Stimulated activated effector memory CD8-positive, alpha-beta T cell treated with anti-CD3 and anti-CD28 coated beads, Interleukin-12 subunit alpha, Interleukin-12 subunit beta, amount 100 ng/mL, for 72 hours (primary cell): ENCODE measurements at regions not wholly inside any gene's neighbourhood (a gene's known extent, or its start where the extent isn't known, plus 50 kb on each side); places are given as distances from the start of the nearest gene placed in this dataset.
"Not testable (repeated sequence)": the region's sequence is repeated elsewhere in the genome, so short reads cannot be mapped to it uniquely, and the experiment has no call there.

ENCODE experiments used
- ATAC-seq: fragments of 150-1000 bp; cut with Tn5 transposase; 2 replicates; pipeline ENCODE4 v1.10.0; 2021
- DNase-seq, 2 donors: peaks; one replicate each; pipeline ENCODE4 v3.0.0; 2021 to 2022; ENCODE audit warnings: low spot score in 2 of 2
- H3K27ac Mint-ChIP-seq: one replicate; pipeline ENCODE4 v1.8.0; 2022; ENCODE audit warnings: mild to moderate bottlenecking, mixed read lengths
- H3K36me3 Mint-ChIP-seq: one replicate; pipeline ENCODE4 v1.8.0; 2022; ENCODE audit warnings: mild to moderate bottlenecking, mixed read lengths
- H3K4me1 Mint-ChIP-seq: one replicate; pipeline ENCODE4 v1.8.0; 2022; ENCODE audit warnings: mixed read lengths
- H3K4me3 Mint-ChIP-seq: one replicate; pipeline ENCODE4 v1.8.0; 2022; ENCODE audit warnings: mild to moderate bottlenecking, mixed read lengths
- H3K9me3 Mint-ChIP-seq: one replicate; pipeline ENCODE4 v1.8.0; 2022; ENCODE audit warnings: mixed read lengths

GRCh38 chr14:83042858-83043257 lies 1509.2 kb upstream of the SEL1L start:
- H3K4me3 Mint-ChIP-seq, result no peak overlapping the region
- no peaks in the 10 kb centered on the region for H3K36me3 Mint-ChIP-seq

GRCh38 chr14:83044001-83044400 lies 1510.3 kb upstream of the SEL1L start:
- ATAC-seq, result no peak
- no peak overlapping the region for H3K4me3 Mint-ChIP-seq
- no peaks in the 10 kb centered on the region for H3K4me1 Mint-ChIP-seq
- no peak for DNase-seq
- H3K9me3 Mint-ChIP-seq, result peaks cover 24% of the 10 kb centered on the region
- H3K27ac Mint-ChIP-seq, result no peak overlapping the region
- H3K36me3 Mint-ChIP-seq, result no peaks in the 10 kb centered on the region

More at GRCh38 chr14:83042858-83043257, 1509.2 kb upstream of the SEL1L start:
- H3K9me3 Mint-ChIP-seq, result peaks cover 26% of the 10 kb centered on the region
- ATAC-seq, result no peak
- DNase-seq, result no peak
- no peak overlapping the region for H3K27ac Mint-ChIP-seq
- no peaks in the 10 kb centered on the region for H3K4me1 Mint-ChIP-seq

DNA sequence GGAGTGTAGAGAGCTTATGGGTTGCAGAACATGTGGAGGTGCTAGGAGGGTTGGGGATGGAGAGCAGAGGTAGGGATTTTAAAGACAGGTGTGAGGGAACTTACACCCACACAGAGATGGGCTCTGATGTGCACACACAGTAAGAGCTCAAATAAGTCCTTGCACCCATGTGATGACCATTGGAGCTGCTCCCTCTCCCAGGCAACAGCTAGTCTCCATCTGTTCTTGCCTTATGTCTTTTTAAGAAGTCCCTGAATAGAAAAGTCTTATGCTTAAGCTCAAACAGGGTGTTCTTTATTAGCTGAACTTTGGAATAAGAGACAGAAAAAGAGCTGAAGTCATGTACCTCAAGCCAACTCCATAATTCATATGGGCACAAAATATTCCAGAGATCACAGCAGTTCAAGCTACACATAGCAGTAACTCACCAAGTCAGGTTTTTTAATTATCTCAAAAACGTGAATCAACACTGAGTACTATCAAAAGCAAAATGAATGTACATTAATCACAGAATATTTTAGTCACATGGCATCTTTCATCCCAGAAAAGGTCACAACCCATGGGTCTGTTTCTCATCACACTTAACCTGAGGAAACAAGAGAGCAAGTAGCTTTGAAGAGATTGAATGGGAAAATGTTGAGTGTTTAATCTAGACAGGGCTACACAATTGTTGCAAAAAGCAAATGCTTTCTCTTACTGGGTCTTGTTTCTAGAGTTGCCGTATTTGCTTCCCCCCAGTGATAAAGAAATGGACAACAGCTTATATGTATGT lies 1513.6 kb upstream of the SEL1L start:
- DNase-seq, result no peak
- peaks cover 22% of the 10 kb centered on the region for H3K9me3 Mint-ChIP-seq
- no peak for ATAC-seq
- H3K4me1 Mint-ChIP-seq, result no peaks in the 10 kb centered on the region
- no peaks in the 10 kb centered on the region for H3K36me3 Mint-ChIP-seq
- no peak overlapping the region for H3K4me3 Mint-ChIP-seq
- no peak overlapping the region for H3K27ac Mint-ChIP-seq

- ATAC-seq (no peak), DNase-seq (no peak)
- H3K36me3 Mint-ChIP-seq, result no peaks in the 10 kb centered on the region
- no peaks in the 10 kb centered on the region for H3K4me1 Mint-ChIP-seq
- H3K27ac Mint-ChIP-seq, result no peak overlapping the region
- peaks cover 13% of the 10 kb centered on the region for H3K9me3 Mint-ChIP-seq
- no peak overlapping the region for H3K4me3 Mint-ChIP-seq
Measured at GRCh38 chr14:83053022-83053710, 1519.5 kb upstream of the SEL1L start.

GRCh38 chr14:83058068-83058467 lies 1524.4 kb upstream of the SEL1L start:
- H3K36me3 Mint-ChIP-seq, result no peaks in the 10 kb centered on the region
- peaks cover 14% of the 10 kb centered on the region for H3K9me3 Mint-ChIP-seq
- H3K4me3 Mint-ChIP-seq, result no peak overlapping the region
- no peaks in the 10 kb centered on the region for H3K4me1 Mint-ChIP-seq
- H3K27ac Mint-ChIP-seq, result no peak overlapping the region
- ATAC-seq, result no peak
- DNase-seq, result no peak

- no peaks in the 10 kb centered on the region for H3K4me1 Mint-ChIP-seq
- no peak overlapping the region for H3K4me3 Mint-ChIP-seq
- no peaks in the 10 kb centered on the region for H3K36me3 Mint-ChIP-seq
- no peak for DNase-seq
- peaks cover 10% of the 10 kb centered on the region for H3K9me3 Mint-ChIP-seq
- H3K27ac Mint-ChIP-seq, result no peak overlapping the region
- no peak for ATAC-seq
Measured at GRCh38 chr14:83071888-83072501, 1538.3 kb upstream of the SEL1L start.

DNA sequence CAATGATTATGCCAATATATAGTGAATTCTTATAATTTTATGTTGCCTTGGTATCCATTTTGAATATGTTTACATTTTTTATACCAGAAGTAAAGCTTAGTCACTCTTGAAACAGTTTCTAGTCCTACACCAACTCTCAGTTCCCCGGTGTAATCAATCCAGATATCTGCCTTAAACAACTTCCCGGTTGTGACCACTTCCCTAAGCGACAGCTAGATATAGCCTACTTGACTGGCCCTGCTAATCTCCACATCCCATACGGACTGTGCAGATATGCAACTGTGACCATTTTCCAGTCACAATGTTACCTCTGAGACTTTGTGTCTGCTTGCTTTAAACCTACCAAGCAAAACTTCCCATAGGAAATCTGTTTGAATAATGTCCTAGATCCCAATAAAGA lies 1551.5 kb upstream of the SEL1L start:
- ATAC-seq, result no peak
- Mint-ChIP-seq H3K4me3 (no peak overlapping the region), H3K4me1 (no peaks in the 10 kb centered on the region), H3K36me3 (no peaks in the 10 kb centered on the region), H3K9me3 (peaks cover 11% of the 10 kb centered on the region), H3K27ac (no peak overlapping the region)
- DNase-seq, result no peak

DNA sequence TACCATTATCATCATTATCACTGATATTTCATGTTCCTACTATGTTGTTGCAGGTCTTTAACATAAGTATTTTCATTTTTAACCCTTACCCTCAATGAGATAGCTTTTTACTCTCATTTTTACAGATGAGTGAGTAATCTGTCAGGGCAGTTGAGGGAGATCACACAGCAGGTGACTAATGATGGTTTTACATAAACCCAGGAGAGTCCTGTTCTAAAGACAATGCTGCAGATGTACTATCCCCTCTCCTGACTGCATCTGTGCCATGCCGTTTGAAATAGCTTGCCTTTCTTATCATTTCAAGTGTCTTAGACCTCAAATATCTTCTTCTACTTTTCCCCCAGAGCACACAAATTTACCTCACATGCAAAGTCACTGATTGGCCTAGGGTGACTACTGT lies 1552.1 kb upstream of the SEL1L start:
- no peak overlapping the region for H3K4me3 Mint-ChIP-seq
- no peak for ATAC-seq

DNA sequence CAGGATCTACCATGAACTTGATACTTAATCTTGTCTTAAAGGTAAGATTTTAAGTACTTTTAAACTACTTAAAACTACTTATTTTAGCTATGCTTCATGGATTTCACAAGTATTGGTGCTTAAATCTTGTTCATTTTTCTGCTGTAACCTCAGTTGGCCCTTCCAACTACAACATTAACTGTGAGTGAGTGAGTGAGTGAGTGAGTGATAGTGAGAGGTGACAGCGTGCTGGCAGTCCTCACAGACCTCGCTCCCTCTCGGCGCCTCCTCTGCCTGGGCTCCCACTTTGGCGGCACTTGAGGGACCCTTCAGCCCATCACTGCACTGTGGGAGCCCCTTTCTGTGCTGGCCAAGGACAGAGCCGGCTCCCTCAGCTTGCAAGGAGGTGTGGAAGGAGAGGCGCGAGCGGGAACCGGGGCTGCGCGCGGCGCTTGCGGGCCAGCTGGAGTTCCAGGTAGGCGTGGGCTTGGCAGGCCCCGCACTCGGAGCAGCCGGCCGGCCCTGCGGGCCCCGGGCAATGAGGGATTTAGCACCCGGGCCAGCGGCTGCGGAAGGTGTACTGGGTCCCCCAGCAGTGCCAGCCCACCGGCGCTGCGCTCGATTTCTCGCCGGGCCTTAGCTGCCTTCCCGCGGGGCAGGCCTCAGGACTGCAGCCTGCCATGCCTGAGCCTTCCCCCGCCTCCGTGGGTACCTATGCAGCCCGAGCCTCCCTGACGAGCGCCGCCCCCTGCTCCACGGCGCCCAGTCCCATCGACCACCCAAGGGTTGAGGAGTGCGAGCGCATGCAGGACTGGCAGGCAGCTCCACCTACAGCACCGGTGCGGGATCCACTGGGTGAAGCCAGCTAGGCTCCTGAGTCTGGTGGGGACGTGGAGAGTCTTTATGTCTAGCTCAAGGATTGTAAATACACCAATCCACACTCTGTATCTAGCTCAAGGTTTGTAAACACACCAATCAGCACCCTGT lies 1558.6 kb upstream of the SEL1L start:
- not testable (repeated sequence) for ATAC-seq, H3K4me3 Mint-ChIP-seq, H3K9me3 Mint-ChIP-seq, H3K4me1 Mint-ChIP-seq, H3K36me3 Mint-ChIP-seq, H3K27ac Mint-ChIP-seq, DNase-seq

More for the DNA sequence above, 1552.1 kb upstream of the SEL1L start:
- H3K36me3 Mint-ChIP-seq, result no peaks in the 10 kb centered on the region
- H3K27ac Mint-ChIP-seq, result no peak overlapping the region
- peaks cover 11% of the 10 kb centered on the region for H3K9me3 Mint-ChIP-seq
- DNase-seq, result no peak
- H3K4me1 Mint-ChIP-seq, result no peaks in the 10 kb centered on the region

GRCh38 chr14:83096092-83096491 lies 1562.4 kb upstream of the SEL1L start:
- DNase-seq, result no peak
- Mint-ChIP-seq H3K9me3 (peaks cover 28% of the 10 kb centered on the region), H3K4me3 (no peak overlapping the region), H3K4me1 (no peaks in the 10 kb centered on the region), H3K36me3 (no peaks in the 10 kb centered on the region), H3K27ac (no peak overlapping the region)
- no peak for ATAC-seq

DNA sequence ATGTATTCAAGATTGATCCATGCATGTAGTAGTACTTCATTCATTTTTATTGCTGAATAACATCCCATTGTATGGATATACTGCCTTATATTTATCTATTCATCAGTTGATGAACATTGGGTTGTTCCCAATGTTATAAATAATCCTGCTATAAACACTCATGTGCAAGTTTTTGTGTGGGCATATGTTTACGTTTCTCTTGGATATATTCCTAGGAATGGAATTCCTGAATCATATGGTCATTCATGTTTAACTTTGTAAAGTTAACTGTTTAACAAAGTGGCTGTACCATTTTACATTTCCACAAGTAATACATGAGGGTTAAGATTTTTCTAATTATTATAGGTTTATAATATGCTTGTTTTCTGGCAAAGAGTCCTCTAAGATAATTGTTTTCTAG lies 1568.2 kb upstream of the SEL1L start:
- peaks cover 28% of the 10 kb centered on the region for H3K9me3 Mint-ChIP-seq
- H3K27ac Mint-ChIP-seq, result no peak overlapping the region
- no peaks in the 10 kb centered on the region for H3K36me3 Mint-ChIP-seq
- ATAC-seq (no peak), DNase-seq (no peak)
- no peak overlapping the region for H3K4me3 Mint-ChIP-seq
- H3K4me1 Mint-ChIP-seq, result no peaks in the 10 kb centered on the region

DNA sequence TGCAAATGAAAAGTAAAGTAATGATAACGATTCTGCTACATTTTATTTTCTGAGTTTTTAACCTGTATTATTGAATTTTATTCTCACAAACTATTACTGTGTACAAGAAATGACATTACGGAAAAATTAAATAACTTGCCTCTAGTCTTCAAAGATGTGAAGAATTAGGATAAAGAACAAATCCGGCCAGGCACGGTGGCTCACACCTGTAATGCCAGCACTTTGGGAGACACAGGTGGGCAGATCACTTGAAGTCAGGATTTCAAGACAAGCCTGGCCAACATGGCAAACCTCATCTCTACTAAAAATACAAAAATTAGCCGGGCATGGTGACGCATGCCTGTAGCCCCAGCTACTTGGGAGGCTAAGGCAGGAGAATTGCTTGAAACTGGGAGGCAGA lies 1584.4 kb upstream of the SEL1L start:
- no peaks in the 10 kb centered on the region for H3K36me3 Mint-ChIP-seq
- no peaks in the 10 kb centered on the region for H3K4me1 Mint-ChIP-seq
- H3K27ac Mint-ChIP-seq, result no peak overlapping the region
- no peak for DNase-seq
- H3K9me3 Mint-ChIP-seq, result peaks cover 13% of the 10 kb centered on the region
- no peak for ATAC-seq
- H3K4me3 Mint-ChIP-seq, result no peak overlapping the region

- DNase-seq, result no peak
- no peaks in the 10 kb centered on the region for H3K36me3 Mint-ChIP-seq
- no peak overlapping the region for H3K27ac Mint-ChIP-seq
- no peak overlapping the region for H3K4me3 Mint-ChIP-seq
- no peaks in the 10 kb centered on the region for H3K4me1 Mint-ChIP-seq
- H3K9me3 Mint-ChIP-seq, result peaks cover 19% of the 10 kb centered on the region
- no peak for ATAC-seq
Measured at GRCh38 chr14:83120187-83120586, 1586.5 kb upstream of the SEL1L start.

- Mint-ChIP-seq H3K4me3 (no peak overlapping the region), H3K36me3 (no peaks in the 10 kb centered on the region), H3K4me1 (no peaks in the 10 kb centered on the region), H3K27ac (no peak overlapping the region), H3K9me3 (peaks cover 31% of the 10 kb centered on the region)
- DNase-seq (no peak), ATAC-seq (no peak)
Measured at GRCh38 chr14:83126076-83126475, 1592.4 kb upstream of the SEL1L start.

GRCh38 chr14:83128783-83129182 lies 1595.1 kb upstream of the SEL1L start:
- ATAC-seq, result no peak
- DNase-seq, result no peak
- Mint-ChIP-seq H3K9me3 (peaks cover 34% of the 10 kb centered on the region), H3K4me1 (no peaks in the 10 kb centered on the region), H3K4me3 (no peak overlapping the region), H3K27ac (no peak overlapping the region), H3K36me3 (no peaks in the 10 kb centered on the region)
